H9 (cell line): ENCODE measurements at regions not wholly inside any gene's neighbourhood (a gene's known extent, or its start where the extent isn't known, plus 50 kb on each side); places are given as distances from the start of the nearest gene placed in this dataset.

Source experiments
- DNase-seq: peaks from one replicate; pipeline ENCODE4 v3.0.0-alpha.2; 2017
- H2AFZ ChIP-seq: one replicate; pipeline ENCODE4 v1.6.1; 2013; ENCODE audit warnings: mild to moderate bottlenecking, low read length, control low read depth, moderate library complexity
- H2AK5ac ChIP-seq: 2 replicates; pipeline ENCODE4 v1.6.1; 2013; ENCODE audit warnings: low read length, control low read depth, mixed read lengths; ENCODE audit not compliant: insufficient read length
- H2BK120ac ChIP-seq: one replicate; pipeline ENCODE4 v1.6.1; 2013; ENCODE audit warnings: low read depth, mild to moderate bottlenecking, low read length, control low read depth, inconsistent platforms; ENCODE audit not compliant: poor library complexity, severe bottlenecking
- H2BK12ac ChIP-seq: 2 replicates; pipeline ENCODE4 v1.6.1; 2013; ENCODE audit warnings: low read length, control low read depth, mixed read lengths, low read depth; ENCODE audit not compliant: insufficient read length
- H2BK15ac ChIP-seq: 2 replicates; pipeline ENCODE4 v1.6.1; 2013; ENCODE audit warnings: low read depth, low read length, control low read depth
- H2BK20ac ChIP-seq: one replicate; pipeline ENCODE4 v1.6.1; 2013; ENCODE audit warnings: low read depth, mild to moderate bottlenecking, low read length, control low read depth, inconsistent platforms; ENCODE audit not compliant: poor library complexity, severe bottlenecking
- H2BK5ac ChIP-seq: 2 replicates; pipeline ENCODE4 v1.6.1; 2013; ENCODE audit warnings: low read length, control low read depth, mixed read lengths; ENCODE audit not compliant: insufficient read length
- H3K14ac ChIP-seq: 2 replicates; pipeline ENCODE4 v1.6.1; 2013; ENCODE audit warnings: low read length, control low read depth; ENCODE audit not compliant: insufficient read depth
- H3K18ac ChIP-seq: 2 replicates; pipeline ENCODE4 v1.6.1; 2013; ENCODE audit warnings: low read depth, mild to moderate bottlenecking, mixed read lengths, low read length, control low read depth; ENCODE audit not compliant: insufficient read length
- H3K23ac ChIP-seq: 2 replicates; pipeline ENCODE4 v1.6.1; 2013; ENCODE audit warnings: low read length, control low read depth, mixed read lengths, low read depth; ENCODE audit not compliant: insufficient read length
- H3K23me2 ChIP-seq: 2 replicates; pipeline ENCODE4 v1.6.1; 2013; ENCODE audit warnings: low read depth, mild to moderate bottlenecking, mixed read lengths, low read length, control low read depth; ENCODE audit not compliant: insufficient read length, poor library complexity, severe bottlenecking
- H3K27ac ChIP-seq: 2 replicates; pipeline ENCODE4 v1.5.1; 2013; ENCODE audit warnings: low read length, control low read depth, mixed read lengths, low read depth; ENCODE audit not compliant: insufficient read length
- H3K27me3 ChIP-seq: 2 replicates; pipeline ENCODE4 v1.6.1; 2013; ENCODE audit warnings: low read length, control low read depth, inconsistent platforms; ENCODE audit not compliant: insufficient read depth
- H3K4ac ChIP-seq: 2 replicates; pipeline ENCODE4 v1.6.1; 2013; ENCODE audit warnings: low read depth, mild to moderate bottlenecking, control low read depth, inconsistent platforms, low read length, moderate library complexity
- H3K4me1 ChIP-seq: 2 replicates; pipeline ENCODE4 v1.6.1; 2013; ENCODE audit warnings: low read length, control low read depth, inconsistent platforms; ENCODE audit not compliant: insufficient read depth
- H3K4me2 ChIP-seq: 2 replicates; pipeline ENCODE4 v1.6.1; 2013; ENCODE audit warnings: low read length, control low read depth, mixed read lengths; ENCODE audit not compliant: insufficient read length, insufficient read depth
- H3K56ac ChIP-seq: 2 replicates; pipeline ENCODE4 v1.6.1; 2013; ENCODE audit warnings: low read depth, mild to moderate bottlenecking, mixed read lengths, low read length, control low read depth; ENCODE audit not compliant: insufficient read length
- H3K79me1 ChIP-seq: 2 replicates; pipeline ENCODE4 v1.6.1; 2013; ENCODE audit warnings: low read depth, mild to moderate bottlenecking, moderate library complexity, low read length, control low read depth, inconsistent platforms; ENCODE audit not compliant: insufficient read depth, poor library complexity, severe bottlenecking
- H3K79me2 ChIP-seq: 2 replicates; pipeline ENCODE4 v1.6.1; 2013; ENCODE audit warnings: low read length, control low read depth, inconsistent platforms; ENCODE audit not compliant: insufficient read depth
- H3K9ac ChIP-seq: 2 replicates; pipeline ENCODE4 v1.6.1; 2013; ENCODE audit warnings: low read length, control low read depth, mixed read lengths; ENCODE audit not compliant: insufficient read length; ENCODE audit errors: extremely low read depth
- H3K9me3 ChIP-seq: one replicate; pipeline ENCODE4 v1.6.1; 2013; ENCODE audit warnings: low read depth, low read length, inconsistent platforms; ENCODE audit not compliant: control insufficient read depth
- H3T11ph ChIP-seq: one replicate; pipeline ENCODE4 v1.6.1; 2013; ENCODE audit warnings: mild to moderate bottlenecking, low read length, control low read depth, inconsistent platforms
- H4K20me1 ChIP-seq: one replicate; pipeline ENCODE4 v1.6.1; 2013; ENCODE audit not compliant: control insufficient read depth, insufficient read length, insufficient read depth
- H4K5ac ChIP-seq: 2 replicates; pipeline ENCODE4 v1.6.1; 2013; ENCODE audit warnings: low read depth, mild to moderate bottlenecking, mixed read lengths, low read length, control low read depth; ENCODE audit not compliant: insufficient read length
- H4K8ac ChIP-seq: replicated peaks from 2 replicates; pipeline ENCODE4 v1.6.1; 2013; ENCODE audit warnings: low read length, control low read depth, mixed read lengths, low read depth; ENCODE audit not compliant: insufficient read length
- H4K91ac ChIP-seq: 2 replicates; pipeline ENCODE4 v1.6.1; 2013; ENCODE audit warnings: low read depth, mild to moderate bottlenecking, moderate library complexity, mixed read lengths, low read length, control low read depth; ENCODE audit not compliant: insufficient read length
- H3K27ac Mint-ChIP-seq, 3 experiments: 2 replicates in 2 of 3; 3 replicates in 1 of 3; pipeline ENCODE4 v1.8.0; 2020 to 2021; ENCODE audit warnings: mixed read lengths in 3 of 3, mild to moderate bottlenecking in 1 of 3, moderate library complexity in 1 of 3
- H3K27me3 Mint-ChIP-seq: 2 replicates; pipeline ENCODE4 v1.8.0; 2021; ENCODE audit warnings: low read depth, mild to moderate bottlenecking, moderate library complexity, mixed read lengths
- H3K36me3 Mint-ChIP-seq, 3 experiments: 2 replicates in 2 of 3; 3 replicates in 1 of 3; pipeline ENCODE4 v1.8.0; 2020 to 2021; ENCODE audit warnings: low read depth in 3 of 3, mixed read lengths in 3 of 3; ENCODE audit not compliant: insufficient read depth in 1 of 3
- H3K4me1 Mint-ChIP-seq, 2 experiments: 2 replicates each; pipeline ENCODE4 v1.8.0; 2020; ENCODE audit warnings: mixed read lengths in 2 of 2
- H3K4me3 Mint-ChIP-seq, 2 experiments: 2 replicates in 1 of 2; 3 replicates in 1 of 2; pipeline ENCODE4 v1.8.0; 2020 to 2021; ENCODE audit warnings: mild to moderate bottlenecking in 2 of 2, mixed read lengths in 2 of 2, moderate library complexity in 1 of 2
- H3K9me3 Mint-ChIP-seq, 2 experiments: 2 replicates in 1 of 2; 3 replicates in 1 of 2; pipeline ENCODE4 v1.8.0; 2020; ENCODE audit warnings: mild to moderate bottlenecking in 2 of 2, mixed read lengths in 2 of 2, moderate library complexity in 1 of 2
- CTCF ChIP-seq: fragments of 200-600 bp; sonication (generic); conservative IDR thresholded peaks from 3 replicates; pipeline ENCODE4 v1.8.0; 2021; ENCODE audit warnings: antibody characterized with exemption, mild to moderate bottlenecking
- WGBS: extraction: QIAGEN DNeasy Blood & Tissue Kit; methylation state at CpG from one replicate; pipeline ENCODE4 v1.1.7; 2013; ENCODE audit warnings: missing lambda C conversion rate, low lambda C conversion rate, mixed read lengths; ENCODE audit not compliant: insufficient read length; ENCODE audit errors: extremely low coverage; 5-methylcytosine and 5-hydroxymethylcytosine counted together

- H3K27me3 Mint-ChIP-seq, result no peaks in the 10 kb centered on the region
- H3K9me3 Mint-ChIP-seq, result no peaks in the 10 kb centered on the region
- no peak overlapping the region for H3K56ac ChIP-seq
- H2BK12ac ChIP-seq, result no peak overlapping the region
- TF ChIP-seq CTCF, result no peak
- H3K4me3 Mint-ChIP-seq, result no peak overlapping the region
- H3K79me2 ChIP-seq, result no peaks in the 10 kb centered on the region
- H2BK15ac ChIP-seq, result no peak overlapping the region
- no peak overlapping the region for H2AFZ ChIP-seq
- no peaks in the 10 kb centered on the region for H3K4me1 Mint-ChIP-seq
- no CpG with 5 or more reads among the region's 2 CpGs for WGBS
- no peak overlapping the region for H4K8ac ChIP-seq
- H4K91ac ChIP-seq, result no peak overlapping the region
- H3K27ac ChIP-seq, result no peak overlapping the region
- no peak overlapping the region for H3T11ph ChIP-seq
- no peak overlapping the region for H2AK5ac ChIP-seq
- no peaks in the 10 kb centered on the region for H3K4me1 ChIP-seq
- no peak overlapping the region for H2BK20ac ChIP-seq
- H3K27me3 ChIP-seq, result no peaks in the 10 kb centered on the region
- H4K5ac ChIP-seq, result no peak overlapping the region
- no peak overlapping the region for H3K14ac ChIP-seq
- no peak overlapping the region for H3K23ac ChIP-seq
- no peak overlapping the region for H3K4me2 ChIP-seq
- no peak for DNase-seq
- no peak overlapping the region for H3K9ac ChIP-seq
- H3K23me2 ChIP-seq, result no peaks in the 10 kb centered on the region
- no peak overlapping the region for H3K27ac Mint-ChIP-seq
- no peak overlapping the region for H2BK5ac ChIP-seq
- no peak overlapping the region for H3K18ac ChIP-seq
- no peaks in the 10 kb centered on the region for H3K79me1 ChIP-seq
- no peaks in the 10 kb centered on the region for H4K20me1 ChIP-seq
- H3K4ac ChIP-seq, result no peak overlapping the region
- H3K36me3 Mint-ChIP-seq, result no peaks in the 10 kb centered on the region
- H3K9me3 ChIP-seq, result no peaks in the 10 kb centered on the region
- no peak overlapping the region for H2BK120ac ChIP-seq
Observed at GRCh38 chr7:115447495-115447894, 525.6 kb downstream of the MDFIC start.
